ENCODE measurements at regions not wholly inside any gene's neighbourhood (a gene's known extent, or its start where the extent isn't known, plus 50 kb on each side); places are given as distances from the start of the nearest gene placed in this dataset.

- Histone ChIP-seq H3F3A (ENCODE audit: low read length, unreplicated experiment) (no peaks in the 10 kb centered on the region), H3K4me1 (ENCODE audit: insufficient read depth, low read length) (peaks cover 5% of the 10 kb centered on the region; the same call in 1 of the 2 replicates), H3K27ac (ENCODE audit: low read length) (no peak overlapping the region), H3K4me2 (ENCODE audit: low read length) (no peak overlapping the region), H3K9ac (ENCODE audit: low read length) (no peak overlapping the region), H3K79me2 (ENCODE audit: low read length) (no peaks in the 10 kb centered on the region), H3K36me3 (ENCODE audit: low read depth, low read length) (no peaks in the 10 kb centered on the region), H3K9me2 (replicated peaks; ENCODE audit: low read length) (no peaks in the 10 kb centered on the region), H3K27me3 (ENCODE audit: low read length) (no peaks in the 10 kb centered on the region), H3K4me3 (ENCODE audit: low read length) (no peak overlapping the region), H2AFZ (ENCODE audit: low read length) (0 out of 2 replicates have a peak overlapping the region, but pooled peaks have one; percentile 46), H3K9me3 (ENCODE audit: low read length) (no peaks in the 10 kb centered on the region), H4K20me1 (ENCODE audit: low read length) (no peaks in the 10 kb centered on the region)
- ChIA-PET CTCF (no interaction called here), POLR2A (ENCODE audit: unreplicated experiment) (no interaction called here)
- TF ChIP-seq EZH2 (IDR thresholded peaks at IDR 0.05; ENCODE audit: low read length, unreplicated experiment) (no peak), EZH2phosphoT487 (IDR thresholded peaks at IDR 0.05; ENCODE audit: borderline replicate concordance, low read length) (no peak)
- TF ChIP-seq, protein P1, sequence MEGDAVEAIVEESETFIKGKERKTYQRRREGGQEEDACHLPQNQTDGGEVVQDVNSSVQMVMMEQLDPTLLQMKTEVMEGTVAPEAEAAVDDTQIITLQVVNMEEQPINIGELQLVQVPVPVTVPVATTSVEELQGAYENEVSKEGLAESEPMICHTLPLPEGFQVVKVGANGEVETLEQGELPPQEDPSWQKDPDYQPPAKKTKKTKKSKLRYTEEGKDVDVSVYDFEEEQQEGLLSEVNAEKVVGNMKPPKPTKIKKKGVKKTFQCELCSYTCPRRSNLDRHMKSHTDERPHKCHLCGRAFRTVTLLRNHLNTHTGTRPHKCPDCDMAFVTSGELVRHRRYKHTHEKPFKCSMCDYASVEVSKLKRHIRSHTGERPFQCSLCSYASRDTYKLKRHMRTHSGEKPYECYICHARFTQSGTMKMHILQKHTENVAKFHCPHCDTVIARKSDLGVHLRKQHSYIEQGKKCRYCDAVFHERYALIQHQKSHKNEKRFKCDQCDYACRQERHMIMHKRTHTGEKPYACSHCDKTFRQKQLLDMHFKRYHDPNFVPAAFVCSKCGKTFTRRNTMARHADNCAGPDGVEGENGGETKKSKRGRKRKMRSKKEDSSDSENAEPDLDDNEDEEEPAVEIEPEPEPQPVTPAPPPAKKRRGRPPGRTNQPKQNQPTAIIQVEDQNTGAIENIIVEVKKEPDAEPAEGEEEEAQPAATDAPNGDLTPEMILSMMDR (conservative IDR thresholded peaks at IDR 0.05; ENCODE audit: low read depth, low read length), result no peak
- BruUV-seq (replicated peaks), result no TSS peak
- ATAC-seq (0 out of 2 replicates have a peak, but pooled peaks have one; percentile 20), DNase-seq (peak; percentile 38)
- intact Hi-C loops (cut with micrococcal nuclease), result no loop called here
Observed at GRCh38 chr12:43292699-43293098, 259.3 kb downstream of the ADAMTS20 start.

DNA sequence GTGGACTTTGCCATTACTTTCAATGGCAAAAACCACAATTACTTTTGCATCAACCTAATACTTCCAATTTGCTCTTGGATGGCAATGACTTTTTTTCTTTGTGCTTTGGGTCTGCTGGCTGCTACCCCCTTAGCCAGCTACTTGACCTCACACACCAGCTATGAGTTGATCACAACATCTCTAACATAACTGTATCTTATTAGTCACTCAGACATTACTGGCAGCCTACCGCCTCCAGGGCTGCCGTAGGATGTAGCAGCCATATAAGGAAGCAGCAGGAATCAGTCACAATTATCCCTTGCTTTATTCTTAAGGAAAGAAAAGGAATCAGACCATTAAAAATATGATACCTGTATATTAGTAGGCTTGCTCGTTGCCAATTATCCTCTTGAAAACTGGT lies 260.5 kb downstream of the ADAMTS20 start:
- BruUV-seq (replicated peaks), result no TSS peak

GRCh38 chr12:43290836-43291235 lies 261.2 kb downstream of the ADAMTS20 start:
- TF ChIP-seq, protein P1 (conservative IDR thresholded peaks at IDR 0.05; ENCODE audit: low read depth, low read length), result no peak
- TF ChIP-seq EZH2phosphoT487 (IDR thresholded peaks at IDR 0.05; ENCODE audit: borderline replicate concordance, low read length) (no peak), EZH2 (IDR thresholded peaks at IDR 0.05; ENCODE audit: low read length, unreplicated experiment) (no peak)
- H3K27me3 ChIP-seq (ENCODE audit: low read length), result no peaks in the 10 kb centered on the region
- no peaks in the 10 kb centered on the region for H3K79me2 ChIP-seq (ENCODE audit: low read length)
- ChIA-PET POLR2A (ENCODE audit: unreplicated experiment) (no interaction called here), CTCF (no interaction called here)
- H2AFZ ChIP-seq (ENCODE audit: low read length), result no peak overlapping the region
- BruUV-seq (replicated peaks), result no TSS peak
- peaks cover 7% of the 10 kb centered on the region for H3K4me1 ChIP-seq (ENCODE audit: insufficient read depth, low read length)
- H3K27ac ChIP-seq (ENCODE audit: low read length), result no peak overlapping the region
- no peak overlapping the region for H3K4me2 ChIP-seq (ENCODE audit: low read length)
- no peak overlapping the region for H3K9ac ChIP-seq (ENCODE audit: low read length)
- intact Hi-C loops (cut with micrococcal nuclease), result no loop called here
- H3K9me2 ChIP-seq (replicated peaks; ENCODE audit: low read length), result no peaks in the 10 kb centered on the region
- no peaks in the 10 kb centered on the region for H3K36me3 ChIP-seq (ENCODE audit: low read depth, low read length)
- DNase-seq (no peak), ATAC-seq (no peak)
- no peak overlapping the region for H3K4me3 ChIP-seq (ENCODE audit: low read length)
- no peaks in the 10 kb centered on the region for H3K9me3 ChIP-seq (ENCODE audit: low read length)
- no peaks in the 10 kb centered on the region for H4K20me1 ChIP-seq (ENCODE audit: low read length)
- no peaks in the 10 kb centered on the region for H3F3A ChIP-seq (ENCODE audit: low read length, unreplicated experiment)

More for the DNA sequence above, 260.5 kb downstream of the ADAMTS20 start:
- Histone ChIP-seq H3K79me2 (ENCODE audit: low read length) (no peaks in the 10 kb centered on the region), H3K4me1 (ENCODE audit: insufficient read depth, low read length) (peaks cover 5% of the 10 kb centered on the region; the same call in 1 of the 2 replicates), H3F3A (ENCODE audit: low read length, unreplicated experiment) (no peaks in the 10 kb centered on the region), H2AFZ (ENCODE audit: low read length) (no peak overlapping the region), H3K4me2 (ENCODE audit: low read length) (no peak overlapping the region), H3K4me3 (ENCODE audit: low read length) (no peak overlapping the region), H4K20me1 (ENCODE audit: low read length) (no peaks in the 10 kb centered on the region), H3K27ac (ENCODE audit: low read length) (no peak overlapping the region), H3K9me3 (ENCODE audit: low read length) (no peaks in the 10 kb centered on the region), H3K27me3 (ENCODE audit: low read length) (no peaks in the 10 kb centered on the region), H3K36me3 (ENCODE audit: low read depth, low read length) (no peaks in the 10 kb centered on the region), H3K9ac (ENCODE audit: low read length) (no peak overlapping the region), H3K9me2 (replicated peaks; ENCODE audit: low read length) (no peaks in the 10 kb centered on the region)
- TF ChIP-seq EZH2 (IDR thresholded peaks at IDR 0.05; ENCODE audit: low read length, unreplicated experiment) (no peak), EZH2phosphoT487 (IDR thresholded peaks at IDR 0.05; ENCODE audit: borderline replicate concordance, low read length) (no peak)
- TF ChIP-seq, protein P1 (conservative IDR thresholded peaks at IDR 0.05; ENCODE audit: low read depth, low read length), result no peak
- CTCF ChIA-PET, result interaction anchor here (0.6 kb wide), 1 partner anchor 12 kb away, joined by 3 read pairs; no protein-coding TSS in a partner anchor
- POLR2A ChIA-PET (ENCODE audit: unreplicated experiment), result no interaction called here
- DNase-seq (no peak), ATAC-seq (no peak)
- intact Hi-C loops (cut with micrococcal nuclease), result no loop called here

Data from PC-3 (cell line).